ENCODE measurements at regions not wholly inside any gene's neighbourhood (a gene's known extent, or its start where the extent isn't known, plus 50 kb on each side); places are given as distances from the start of the nearest gene placed in this dataset.

GRCh38 chr6:133057352-133057751 is 183.8 kb upstream of the EYA4 start:
- Histone ChIP-seq H2AFZ (ENCODE audit: low read length) (no peak overlapping the region), H3K4me1 (ENCODE audit: insufficient read depth, low read length) (no peaks in the 10 kb centered on the region), H3K79me2 (ENCODE audit: insufficient read depth, low read length) (no peaks in the 10 kb centered on the region), H3K9me3 (ENCODE audit: low read depth, low read length) (no peaks in the 10 kb centered on the region), H3K27me3 (ENCODE audit: insufficient read depth, low read length) (no peaks in the 10 kb centered on the region), H3K27ac (ENCODE audit: low read depth, low read length) (no peak overlapping the region), H3K36me3 (ENCODE audit: insufficient read depth, low read length) (no peaks in the 10 kb centered on the region), H3K4me2 (ENCODE audit: insufficient read depth, low read length) (no peak overlapping the region), H3K4me3 (ENCODE audit: insufficient read depth, low read length) (no peak overlapping the region), H4K20me1 (ENCODE audit: insufficient read depth, low read length) (no peaks in the 10 kb centered on the region)
- TF ChIP-seq CTCF (IDR thresholded peaks at IDR 0.05; ENCODE audit: extremely low read depth, low read depth, low read length), result no peak
- DNase-seq (ENCODE audit: insufficient read length, low spot score, missing footprints), result no peak

DNA sequence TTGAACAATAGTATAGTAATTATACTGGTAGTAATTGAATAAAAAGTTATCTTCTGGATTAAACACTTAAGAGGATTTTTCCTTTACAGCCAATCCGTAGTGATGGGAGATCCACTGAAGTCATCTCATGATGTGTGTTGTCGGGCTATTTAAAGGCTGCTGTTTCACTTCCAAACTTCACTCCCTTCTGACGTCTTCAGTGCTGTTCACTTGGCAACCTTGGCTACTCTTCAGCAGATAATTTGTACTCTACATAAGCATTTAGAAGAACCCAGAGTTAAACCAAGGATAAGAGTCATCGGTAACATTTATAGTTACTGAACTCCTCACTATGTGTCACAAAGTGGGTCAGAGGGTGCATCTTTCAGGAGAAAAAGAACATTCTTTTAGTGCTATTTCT is 179.1 kb upstream of the EYA4 start:
- no peaks in the 10 kb centered on the region for H3K9me3 ChIP-seq (ENCODE audit: low read depth, low read length)
- H3K4me1 ChIP-seq (ENCODE audit: insufficient read depth, low read length), result no peaks in the 10 kb centered on the region
- TF ChIP-seq CTCF (IDR thresholded peaks at IDR 0.05; ENCODE audit: extremely low read depth, low read depth, low read length), result no peak
- H4K20me1 ChIP-seq (ENCODE audit: insufficient read depth, low read length), result no peaks in the 10 kb centered on the region
- H3K4me3 ChIP-seq (ENCODE audit: insufficient read depth, low read length), result no peak overlapping the region
- H3K27ac ChIP-seq (ENCODE audit: low read depth, low read length), result no peak overlapping the region
- no peak overlapping the region for H2AFZ ChIP-seq (ENCODE audit: low read length)
- H3K27me3 ChIP-seq (ENCODE audit: insufficient read depth, low read length), result peaks cover 2% of the 10 kb centered on the region
- H3K79me2 ChIP-seq (ENCODE audit: insufficient read depth, low read length), result no peaks in the 10 kb centered on the region
- no peak for DNase-seq (ENCODE audit: insufficient read length, low spot score, missing footprints)
- H3K36me3 ChIP-seq (ENCODE audit: insufficient read depth, low read length), result no peaks in the 10 kb centered on the region
- H3K4me2 ChIP-seq (ENCODE audit: insufficient read depth, low read length), result no peak overlapping the region

GRCh38 chr6:133062696-133063306 is 178.4 kb upstream of the EYA4 start:
- no peak overlapping the region for H2AFZ ChIP-seq (ENCODE audit: low read length)
- no peak for TF ChIP-seq CTCF (IDR thresholded peaks at IDR 0.05; ENCODE audit: extremely low read depth, low read depth, low read length)
- H3K27ac ChIP-seq (ENCODE audit: low read depth, low read length), result no peak overlapping the region
- H3K27me3 ChIP-seq (ENCODE audit: insufficient read depth, low read length), result peaks cover 2% of the 10 kb centered on the region
- H3K4me1 ChIP-seq (ENCODE audit: insufficient read depth, low read length), result no peaks in the 10 kb centered on the region
- H3K9me3 ChIP-seq (ENCODE audit: low read depth, low read length), result no peaks in the 10 kb centered on the region
- no peak overlapping the region for H3K4me2 ChIP-seq (ENCODE audit: insufficient read depth, low read length)
- no peaks in the 10 kb centered on the region for H3K79me2 ChIP-seq (ENCODE audit: insufficient read depth, low read length)
- no peak overlapping the region for H3K4me3 ChIP-seq (ENCODE audit: insufficient read depth, low read length)
- no peaks in the 10 kb centered on the region for H4K20me1 ChIP-seq (ENCODE audit: insufficient read depth, low read length)
- DNase-seq (ENCODE audit: insufficient read length, low spot score, missing footprints), result no peak
- no peaks in the 10 kb centered on the region for H3K36me3 ChIP-seq (ENCODE audit: insufficient read depth, low read length)

GRCh38 chr6:133067960-133068359 is 173.2 kb upstream of the EYA4 start:
- DNase-seq (ENCODE audit: insufficient read length, low spot score, missing footprints), result no peak
- TF ChIP-seq CTCF (IDR thresholded peaks at IDR 0.05; ENCODE audit: extremely low read depth, low read depth, low read length), result no peak
- Histone ChIP-seq H3K9me3 (ENCODE audit: low read depth, low read length) (no peaks in the 10 kb centered on the region), H3K27ac (ENCODE audit: low read depth, low read length) (no peak overlapping the region), H3K27me3 (ENCODE audit: insufficient read depth, low read length) (peaks cover 2% of the 10 kb centered on the region), H3K36me3 (ENCODE audit: insufficient read depth, low read length) (no peaks in the 10 kb centered on the region), H4K20me1 (ENCODE audit: insufficient read depth, low read length) (no peaks in the 10 kb centered on the region), H3K4me2 (ENCODE audit: insufficient read depth, low read length) (no peak overlapping the region), H3K79me2 (ENCODE audit: insufficient read depth, low read length) (no peaks in the 10 kb centered on the region), H3K4me3 (ENCODE audit: insufficient read depth, low read length) (no peak overlapping the region), H2AFZ (ENCODE audit: low read length) (no peak overlapping the region), H3K4me1 (ENCODE audit: insufficient read depth, low read length) (no peaks in the 10 kb centered on the region)

All from osteoblast (primary cell).